Ovary (tissue), 3 donors: ENCODE measurements at regions not wholly inside any gene's neighbourhood (a gene's known extent, or its start where the extent isn't known, plus 50 kb on each side); places are given as distances from the start of the nearest gene placed in this dataset.

Experiments
- CTCF ChIP-seq, 3 donors: fragments of 450-650 bp in 2 of 3; fragments of 200-600 bp in 1 of 3; IDR thresholded peaks; one replicate each; pipeline versions ENCODE4 v1.5.1 to v1.8.0; 2016 to 2022; ENCODE audit warnings: antibody characterized with exemption in 3 of 3, mild to moderate bottlenecking in 1 of 3
- POLR2A ChIP-seq: fragments of 450-650 bp; IDR thresholded peaks from one replicate; pipeline ENCODE4 v1.6.1; 2017; ENCODE audit warnings: antibody characterized with exemption, mild to moderate bottlenecking, moderate library complexity
- donor health status: DM: no; HTN: no; CAD: no.

- TF ChIP-seq CTCF (IDR thresholded peaks at IDR 0.05) (no peak), POLR2A (no peak)
Measured at GRCh38 chr6:86215323-86215722, 572.6 kb upstream of the SYNCRIP start.
